Peyer's patch (tissue), 4 donors: ENCODE measurements at regions not wholly inside any gene's neighbourhood (a gene's known extent, or its start where the extent isn't known, plus 50 kb on each side); places are given as distances from the start of the nearest gene placed in this dataset.

ENCODE experiments used
- POLR2A ChIP-seq, 2 donors: fragments of 450-650 bp; IDR thresholded peaks; one replicate each; pipeline ENCODE4 v1.5.1; 2017; ENCODE audit warnings: antibody characterized with exemption in 2 of 2, mild to moderate bottlenecking in 2 of 2, moderate library complexity in 2 of 2
- TF ChIP-seq, protein P1 (sequence below), 6 experiments: fragments of 450-650 bp in 4 of 6; fragments of 200-600 bp in 2 of 6; sonication (generic) in 1 of 6; IDR thresholded peaks; one replicate each; pipeline ENCODE4 v1.5.1; 2017 to 2019; ENCODE audit warnings: antibody characterized with exemption in 6 of 6, mild to moderate bottlenecking in 3 of 6, moderate library complexity in 1 of 6

DNA sequence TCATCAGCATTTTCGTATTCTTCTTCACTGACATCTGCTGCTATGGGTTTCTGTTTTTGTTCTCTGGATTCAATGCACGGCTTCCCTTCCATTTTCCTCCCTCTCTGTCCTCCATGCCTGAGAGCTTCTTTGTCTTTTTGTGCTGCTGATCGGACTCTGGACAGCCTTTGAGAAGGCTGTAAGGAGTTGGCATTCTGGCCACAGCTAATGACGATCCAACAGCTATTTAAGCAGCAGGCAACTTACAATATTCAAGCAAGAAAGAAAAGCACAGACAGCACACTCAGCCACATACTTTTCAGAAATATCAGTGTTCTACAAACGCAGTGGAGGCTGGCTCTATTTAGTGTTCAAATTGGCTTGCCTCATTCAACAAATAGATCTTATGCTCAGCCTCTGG, 60.9 kb upstream of the ZC3H12C start:
- TF ChIP-seq, protein P1, sequence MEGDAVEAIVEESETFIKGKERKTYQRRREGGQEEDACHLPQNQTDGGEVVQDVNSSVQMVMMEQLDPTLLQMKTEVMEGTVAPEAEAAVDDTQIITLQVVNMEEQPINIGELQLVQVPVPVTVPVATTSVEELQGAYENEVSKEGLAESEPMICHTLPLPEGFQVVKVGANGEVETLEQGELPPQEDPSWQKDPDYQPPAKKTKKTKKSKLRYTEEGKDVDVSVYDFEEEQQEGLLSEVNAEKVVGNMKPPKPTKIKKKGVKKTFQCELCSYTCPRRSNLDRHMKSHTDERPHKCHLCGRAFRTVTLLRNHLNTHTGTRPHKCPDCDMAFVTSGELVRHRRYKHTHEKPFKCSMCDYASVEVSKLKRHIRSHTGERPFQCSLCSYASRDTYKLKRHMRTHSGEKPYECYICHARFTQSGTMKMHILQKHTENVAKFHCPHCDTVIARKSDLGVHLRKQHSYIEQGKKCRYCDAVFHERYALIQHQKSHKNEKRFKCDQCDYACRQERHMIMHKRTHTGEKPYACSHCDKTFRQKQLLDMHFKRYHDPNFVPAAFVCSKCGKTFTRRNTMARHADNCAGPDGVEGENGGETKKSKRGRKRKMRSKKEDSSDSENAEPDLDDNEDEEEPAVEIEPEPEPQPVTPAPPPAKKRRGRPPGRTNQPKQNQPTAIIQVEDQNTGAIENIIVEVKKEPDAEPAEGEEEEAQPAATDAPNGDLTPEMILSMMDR (IDR thresholded peaks at IDR 0.05) = no peak
- TF ChIP-seq POLR2A (IDR thresholded peaks at IDR 0.05) = no peak
